Vagina (tissue), 2 donors: ENCODE measurements at regions not wholly inside any gene's neighbourhood (a gene's known extent, or its start where the extent isn't known, plus 50 kb on each side); places are given as distances from the start of the nearest gene placed in this dataset.

Experiments
- DNase-seq, 2 donors: peaks; one replicate each; pipeline ENCODE4 v3.0.0-alpha.2; 2017; ENCODE audit errors: extremely low spot score in 2 of 2
- H3K27ac ChIP-seq: fragments of 200-600 bp; sonication (generic); one replicate; pipeline ENCODE4 v1.5.1; 2019
- H3K27me3 ChIP-seq: fragments of 200-600 bp; sonication (generic); one replicate; pipeline ENCODE4 v1.5.1; 2019
- H3K36me3 ChIP-seq, 2 donors: fragments of 200-600 bp; sonication (generic); one replicate each; pipeline ENCODE4 v1.5.1; 2017 to 2019
- H3K4me1 ChIP-seq: fragments of 200-600 bp; sonication (generic); one replicate; pipeline ENCODE4 v1.5.1; 2019
- H3K4me3 ChIP-seq, 2 donors: fragments of 200-600 bp; sonication (generic); 1 replicate in 1 of 2; 2 replicates in 1 of 2; pipeline ENCODE4 v1.5.1; 2016 to 2019
- H3K9me3 ChIP-seq: fragments of 200-600 bp; sonication (generic); one replicate; pipeline ENCODE4 v1.5.1; 2019
- CTCF ChIP-seq, 3 experiments: fragments of 450-650 bp in 2 of 3; fragments of 200-600 bp in 1 of 3; sonication (generic) in 1 of 3; IDR thresholded peaks; one replicate each; pipeline ENCODE4 v1.5.1; 2017 to 2019; ENCODE audit warnings: antibody characterized with exemption in 3 of 3, mild to moderate bottlenecking in 2 of 3, moderate library complexity in 2 of 3
- POLR2A ChIP-seq, 2 donors: fragments of 450-650 bp; IDR thresholded peaks; one replicate each; pipeline ENCODE4 v1.6.1; 2017; ENCODE audit warnings: antibody characterized with exemption in 2 of 2, mild to moderate bottlenecking in 2 of 2, moderate library complexity in 2 of 2
- POLR2AphosphoS5 ChIP-seq, 2 donors: sonication (generic); formaldehyde crosslinking; IDR thresholded peaks; one replicate each; pipeline ENCODE4 v1.9.0; 2017; ENCODE audit warnings: antibody characterized with exemption in 2 of 2, mild to moderate bottlenecking in 2 of 2, low read depth in 1 of 2; ENCODE audit not compliant: insufficient read depth in 1 of 2
- intact Hi-C: fragments of 100-400 bp; cut with DNase I; formaldehyde crosslinking; loops from one replicate; pipeline ENCODE4 v1.15.1; 2023

- Histone ChIP-seq H3K4me3 (no peak overlapping the region), H3K27me3 (no peaks in the 10 kb centered on the region), H3K9me3 (no peaks in the 10 kb centered on the region), H3K4me1 (no peaks in the 10 kb centered on the region), H3K36me3 (no peaks in the 10 kb centered on the region), H3K27ac (no peak overlapping the region)
- intact Hi-C loops = no loop called here
- TF ChIP-seq POLR2A (IDR thresholded peaks at IDR 0.05) = no peak
- TF ChIP-seq POLR2AphosphoS5 (IDR thresholded peaks at IDR 0.05; ENCODE audit: insufficient read depth in 1 of 2, low read depth in 1 of 2) = no peak
- DNase-seq = no peak
Measured at GRCh38 chr6:109226353-109226752, 131.0 kb downstream of the CEP57L1 start.

- Histone ChIP-seq H3K4me3 (no peak overlapping the region), H3K9me3 (no peaks in the 10 kb centered on the region), H3K27ac (no peak overlapping the region), H3K4me1 (no peaks in the 10 kb centered on the region), H3K27me3 (no peaks in the 10 kb centered on the region), H3K36me3 (no peaks in the 10 kb centered on the region)
- TF ChIP-seq POLR2A (IDR thresholded peaks at IDR 0.05) (no peak), POLR2AphosphoS5 (IDR thresholded peaks at IDR 0.05; ENCODE audit: insufficient read depth in 1 of 2, low read depth in 1 of 2) (no peak), CTCF (IDR thresholded peaks at IDR 0.05) (no peak)
- DNase-seq = no peak
- intact Hi-C loops = no loop called here
Measured at GRCh38 chr6:109225946-109226345, 130.6 kb downstream of the CEP57L1 start.

- intact Hi-C loops = no loop called here
- no peaks in the 10 kb centered on the region for H3K27me3 ChIP-seq
- no peaks in the 10 kb centered on the region for H3K36me3 ChIP-seq
- no peak overlapping the region for H3K4me3 ChIP-seq
- H3K9me3 ChIP-seq = no peaks in the 10 kb centered on the region
- no peak for DNase-seq
- no peaks in the 10 kb centered on the region for H3K4me1 ChIP-seq
- TF ChIP-seq POLR2AphosphoS5 (IDR thresholded peaks at IDR 0.05; ENCODE audit: insufficient read depth in 1 of 2, low read depth in 1 of 2) (no peak), POLR2A (IDR thresholded peaks at IDR 0.05) (no peak), CTCF (IDR thresholded peaks at IDR 0.05) (no peak)
- H3K27ac ChIP-seq = no peak overlapping the region
Measured at GRCh38 chr6:109224994-109225393, 129.7 kb downstream of the CEP57L1 start.

- no peaks in the 10 kb centered on the region for H3K9me3 ChIP-seq
- intact Hi-C loops = no loop called here
- no peak overlapping the region for H3K4me3 ChIP-seq
- no peak for DNase-seq
- no peaks in the 10 kb centered on the region for H3K4me1 ChIP-seq
- TF ChIP-seq POLR2A (IDR thresholded peaks at IDR 0.05) = no peak
- no peak for TF ChIP-seq POLR2AphosphoS5 (IDR thresholded peaks at IDR 0.05; ENCODE audit: insufficient read depth in 1 of 2, low read depth in 1 of 2)
- no peak for TF ChIP-seq CTCF (IDR thresholded peaks at IDR 0.05)
- H3K27ac ChIP-seq = no peak overlapping the region
- H3K27me3 ChIP-seq = no peaks in the 10 kb centered on the region
- H3K36me3 ChIP-seq = no peaks in the 10 kb centered on the region
Measured at GRCh38 chr6:109224107-109224875, 129.0 kb downstream of the CEP57L1 start.

- no peaks in the 10 kb centered on the region for H3K9me3 ChIP-seq
- no peaks in the 10 kb centered on the region for H3K27me3 ChIP-seq
- DNase-seq = no peak
- TF ChIP-seq CTCF (IDR thresholded peaks at IDR 0.05) = no peak
- no peak for TF ChIP-seq POLR2AphosphoS5 (IDR thresholded peaks at IDR 0.05; ENCODE audit: insufficient read depth in 1 of 2, low read depth in 1 of 2)
- TF ChIP-seq POLR2A (IDR thresholded peaks at IDR 0.05) = no peak
- no peak overlapping the region for H3K4me3 ChIP-seq
- H3K36me3 ChIP-seq = no peaks in the 10 kb centered on the region
- intact Hi-C loops = no loop called here
- no peak overlapping the region for H3K27ac ChIP-seq
- H3K4me1 ChIP-seq = no peaks in the 10 kb centered on the region
Measured at GRCh38 chr6:109222848-109223247, 127.5 kb downstream of the CEP57L1 start.
